EH (cell line): ENCODE measurements at regions not wholly inside any gene's neighbourhood (a gene's known extent, or its start where the extent isn't known, plus 50 kb on each side); places are given as distances from the start of the nearest gene placed in this dataset.
"Not testable (repeated sequence)": the region's sequence is repeated elsewhere in the genome, so short reads cannot be mapped to it uniquely, and the experiment has no call there.

Source experiments
- DNase-seq: peaks from one replicate; pipeline ENCODE4 v3.0.0-alpha.2; 2015; ENCODE audit warnings: low read depth

DNA sequence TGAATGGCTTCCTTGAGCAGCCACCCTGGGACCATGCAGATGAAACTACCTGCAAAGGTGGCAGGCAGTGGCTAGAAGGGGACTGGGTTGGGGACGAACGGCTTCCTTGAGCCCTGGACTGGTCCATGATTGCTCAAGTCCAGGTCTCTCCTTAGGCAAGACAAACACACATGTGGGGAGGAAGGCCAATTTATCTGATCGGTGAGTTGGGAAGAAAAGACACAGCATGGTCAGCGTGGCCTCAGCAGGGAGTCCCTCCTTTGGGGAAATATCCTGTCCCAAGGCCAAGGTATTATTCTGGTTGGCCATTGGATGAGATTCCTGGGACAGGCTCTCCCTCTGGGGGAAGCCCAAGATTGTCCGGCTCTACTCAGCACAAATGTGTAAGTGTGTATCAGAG is 116.3 kb upstream of the ERG start:
- DNase-seq = no peak

GRCh38 chr21:38619480-38619879 is 121.2 kb upstream of the ERG start:
- no peak for DNase-seq

- DNase-seq = no peak
Observed at GRCh38 chr21:38619992-38620479, 121.8 kb upstream of the ERG start.

DNA sequence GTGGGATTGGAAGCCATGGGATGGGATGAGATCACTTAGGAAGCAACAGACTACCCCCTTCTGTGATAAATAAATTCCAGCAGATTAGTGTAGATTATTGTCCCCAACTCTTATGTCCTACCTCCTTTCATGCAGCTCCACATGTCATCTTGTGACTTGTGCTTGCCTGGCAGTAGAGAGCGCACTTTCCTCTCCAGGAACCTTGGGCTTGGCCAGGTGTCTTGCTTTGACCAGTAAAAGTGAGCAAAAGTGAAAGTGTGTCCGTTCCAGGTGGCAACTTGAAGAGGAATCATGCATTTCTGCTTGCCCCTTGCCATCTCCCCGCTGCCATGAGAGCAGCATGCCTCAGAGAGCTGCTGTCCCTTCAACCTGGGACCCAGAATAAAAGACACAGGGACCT is 122.9 kb upstream of the ERG start:
- DNase-seq = no peak

GRCh38 chr21:38622081-38622826 is 124.0 kb upstream of the ERG start:
- no peak for DNase-seq

DNA sequence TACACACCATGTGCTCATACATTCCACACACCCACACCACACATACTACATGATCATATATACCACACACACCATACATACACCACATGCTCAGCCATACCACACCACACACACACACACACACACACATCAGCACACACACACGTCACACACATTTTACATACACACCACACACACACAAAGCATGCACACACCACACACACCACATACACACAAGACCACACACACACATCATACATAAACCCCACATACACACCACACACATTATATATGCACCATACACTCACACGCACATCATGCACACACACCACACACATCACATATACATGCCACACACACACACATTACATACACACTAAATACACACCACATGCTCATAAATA is 124.5 kb upstream of the ERG start:
- no peak for DNase-seq

DNA sequence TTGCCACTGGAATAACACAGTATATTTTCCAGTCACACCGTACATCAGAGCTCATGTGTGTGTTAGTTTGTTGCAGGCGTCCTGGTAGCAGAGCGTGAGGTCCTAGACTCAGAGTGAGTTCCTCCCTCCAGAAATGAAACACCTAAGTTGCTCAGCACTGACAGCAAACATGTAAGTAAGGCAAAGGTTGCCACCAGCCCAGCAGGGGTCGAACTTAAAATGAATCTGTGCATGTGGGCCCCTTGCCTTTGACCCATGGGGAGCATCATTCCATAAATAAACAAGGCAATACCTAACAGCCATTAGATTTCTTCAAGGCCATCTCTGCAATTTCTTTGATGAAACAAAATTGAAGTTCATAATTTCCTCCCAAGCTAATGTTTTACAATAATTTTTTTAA is 125.3 kb upstream of the ERG start:
- DNase-seq = no peak

GRCh38 chr21:38625000-38625399 is 126.7 kb upstream of the ERG start:
- no peak for DNase-seq

GRCh38 chr21:38626306-38626705 is 128.0 kb upstream of the ERG start:
- no peak for DNase-seq

DNA sequence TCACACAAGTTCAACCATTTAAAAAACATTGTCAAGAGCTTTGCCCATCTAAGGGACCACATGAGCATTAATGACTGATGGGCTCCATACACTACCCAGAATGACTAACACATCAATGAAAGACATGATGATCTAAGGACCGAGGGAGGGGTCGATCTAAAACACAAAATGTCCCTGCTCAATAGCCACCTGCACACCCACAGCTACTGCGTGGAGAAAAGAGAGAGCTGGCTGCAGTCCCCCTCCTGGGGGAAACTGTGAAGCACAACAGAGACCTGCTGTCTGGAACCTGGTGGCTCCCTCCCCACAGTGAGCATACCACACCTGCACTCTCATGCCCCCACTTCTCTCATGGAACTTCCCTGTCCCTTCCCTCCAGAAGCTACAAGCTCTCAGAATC is 130.1 kb upstream of the ERG start:
- DNase-seq = no peak

DNA sequence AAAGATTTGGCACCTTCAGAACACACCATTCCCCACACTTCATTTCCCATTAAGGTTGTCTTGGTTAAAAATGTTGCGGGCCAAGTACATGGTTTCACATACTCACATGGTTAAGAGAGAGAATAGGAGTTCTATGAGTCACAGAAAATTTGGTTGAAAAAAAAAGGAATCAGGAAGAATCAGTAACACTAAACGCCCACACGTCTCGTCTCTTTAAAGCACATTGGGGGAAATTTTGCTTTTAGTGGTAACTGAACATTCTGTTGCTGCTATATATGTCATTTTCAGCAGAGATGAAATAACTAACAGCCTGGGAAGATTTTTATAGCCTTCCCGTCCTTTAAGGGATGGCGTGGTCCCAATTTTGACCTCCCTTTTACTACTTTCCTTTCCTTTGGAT is 132.9 kb upstream of the ERG start:
- peak; percentile 44 for DNase-seq

DNA sequence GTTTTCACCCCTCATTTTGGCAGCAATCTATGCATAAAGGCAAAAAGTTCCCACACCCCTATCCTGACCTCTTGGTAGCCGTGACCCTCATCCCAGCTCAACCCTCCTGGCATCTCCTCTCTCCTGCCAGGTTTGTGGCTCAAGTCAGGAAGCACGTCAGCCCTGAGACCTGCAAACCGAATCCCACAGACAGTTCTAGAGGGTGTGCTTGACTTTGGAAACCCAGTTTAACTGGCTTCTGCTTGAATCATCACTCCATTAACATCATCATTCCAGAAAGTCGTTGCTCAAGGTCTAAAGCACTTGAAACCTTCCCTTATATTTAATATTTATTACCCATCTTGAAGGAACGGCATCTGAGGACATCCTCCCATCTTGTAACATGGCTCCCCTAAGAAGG is 133.4 kb upstream of the ERG start:
- DNase-seq = peak; percentile 37

GRCh38 chr21:38637161-38637560 is 138.9 kb upstream of the ERG start:
- no peak for DNase-seq

DNA sequence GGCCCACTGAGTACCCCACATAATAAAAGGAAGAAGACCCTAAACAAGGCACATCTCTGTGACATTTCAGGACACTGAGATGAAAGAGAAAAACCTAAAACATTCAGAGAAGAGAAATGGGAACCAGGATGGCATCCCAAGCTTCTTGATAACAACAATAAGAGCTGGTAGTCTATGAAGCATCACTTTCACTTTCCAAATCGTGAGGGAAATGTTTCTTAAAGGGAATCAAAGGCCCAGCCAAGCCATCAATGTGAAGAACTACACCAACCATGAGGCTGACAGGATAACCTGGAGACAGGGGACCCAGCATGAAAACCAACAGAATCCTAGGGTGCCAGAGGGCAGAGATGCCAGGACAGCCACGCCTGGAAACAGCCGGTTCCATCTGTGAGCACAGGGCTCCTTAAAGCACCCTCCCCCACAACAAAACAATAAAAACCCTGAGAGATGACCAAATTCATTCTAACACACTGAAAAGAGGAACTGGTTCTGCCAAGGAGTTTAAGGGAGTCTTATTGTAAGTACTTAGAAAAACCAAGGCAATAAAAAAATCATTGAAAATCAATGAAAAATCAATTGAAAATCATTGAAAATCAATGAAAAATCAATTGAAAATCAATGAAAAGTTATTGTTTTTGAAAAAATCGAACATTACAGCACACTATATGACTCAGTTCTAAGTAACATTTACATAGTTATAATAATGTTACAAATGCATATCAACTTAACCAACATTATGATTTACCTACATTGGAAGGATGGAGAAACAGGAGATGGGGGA is 141.5 kb upstream of the ERG start:
- no peak for DNase-seq

DNA sequence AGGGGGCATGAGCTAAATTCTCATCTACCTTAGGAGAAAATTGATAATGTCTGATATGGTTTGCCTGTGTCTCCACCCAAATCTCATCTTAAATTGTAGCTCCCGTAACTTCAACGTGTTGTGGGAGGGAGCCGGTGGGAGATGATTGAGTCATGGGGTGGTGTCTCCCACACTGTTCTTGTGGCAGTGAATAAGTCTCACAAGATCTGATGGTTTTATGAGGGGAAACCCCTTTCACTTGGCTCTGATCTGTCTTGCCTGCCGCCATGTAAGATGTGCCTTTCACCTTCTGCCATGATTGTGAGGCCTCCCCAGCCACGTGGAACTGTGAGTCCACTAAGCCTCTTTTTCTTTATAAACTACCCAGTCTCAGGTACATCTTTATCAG is 142.1 kb upstream of the ERG start:
- not testable (repeated sequence) for DNase-seq

- DNase-seq = no peak
Observed at GRCh38 chr21:38643404-38644023, 145.2 kb upstream of the ERG start.

DNA sequence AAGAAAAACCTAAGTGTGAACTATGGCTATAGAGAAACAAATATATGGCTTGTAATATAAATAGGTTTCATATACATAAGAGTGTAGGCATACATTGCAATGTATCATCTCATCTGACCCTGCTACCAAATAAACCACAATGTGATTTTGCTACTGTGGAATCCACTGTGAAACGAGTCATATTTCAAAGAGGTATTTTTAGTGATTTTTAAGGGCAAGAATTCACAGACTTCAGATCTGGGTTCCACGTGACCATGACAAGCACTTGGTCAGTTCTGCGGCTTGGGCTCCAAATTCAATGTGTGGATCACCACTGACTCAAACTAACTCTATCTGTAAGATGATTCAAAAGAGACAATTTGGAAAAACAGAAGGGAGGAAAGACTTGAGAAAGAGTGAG is 147.0 kb upstream of the ERG start:
- peak; percentile 89 for DNase-seq

- DNase-seq = peak; percentile 51
Observed at GRCh38 chr21:38646213-38646837, 148.0 kb upstream of the ERG start.

DNA sequence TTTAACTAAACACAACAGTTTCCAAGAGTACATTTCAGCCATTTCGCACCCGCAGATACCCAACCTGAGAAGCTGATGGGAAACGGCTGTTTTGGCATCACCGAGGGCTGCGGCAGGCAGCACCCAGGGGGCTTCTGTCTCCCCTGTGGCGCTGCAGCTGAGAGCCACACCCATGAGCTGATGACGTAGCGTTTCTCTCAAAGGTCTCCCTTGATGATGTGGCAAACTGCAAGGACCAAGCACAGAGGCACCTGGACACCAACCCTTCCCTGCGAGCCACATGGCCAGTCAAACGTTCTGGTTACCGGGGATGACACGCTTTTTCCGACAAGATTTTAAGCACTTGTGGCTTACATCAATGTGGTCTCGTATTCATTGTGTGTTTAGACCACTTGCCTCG is 150.8 kb upstream of the ERG start:
- no peak for DNase-seq

GRCh38 chr21:38651570-38651969 is 153.3 kb upstream of the ERG start:
- no peak for DNase-seq

DNA sequence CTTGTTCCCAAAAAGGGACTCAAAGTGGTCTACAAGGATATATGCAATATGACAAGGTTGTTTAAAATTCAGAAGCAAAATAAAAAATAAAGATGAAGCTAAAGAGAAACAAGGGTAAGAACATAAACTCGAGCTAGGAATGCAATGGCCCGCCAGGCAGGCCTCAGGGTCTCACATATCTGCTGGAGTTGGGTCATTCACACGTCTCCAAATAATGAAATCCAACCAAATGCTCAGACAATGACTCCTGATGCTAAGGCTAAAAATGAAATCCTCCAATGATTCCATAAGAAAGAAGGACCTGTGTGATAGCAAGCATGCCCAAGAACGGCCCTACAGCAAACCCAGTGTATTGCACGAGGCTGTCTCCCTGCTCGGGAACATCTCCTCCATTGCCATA is 153.3 kb upstream of the ETS2 start:
- no peak for DNase-seq

DNA sequence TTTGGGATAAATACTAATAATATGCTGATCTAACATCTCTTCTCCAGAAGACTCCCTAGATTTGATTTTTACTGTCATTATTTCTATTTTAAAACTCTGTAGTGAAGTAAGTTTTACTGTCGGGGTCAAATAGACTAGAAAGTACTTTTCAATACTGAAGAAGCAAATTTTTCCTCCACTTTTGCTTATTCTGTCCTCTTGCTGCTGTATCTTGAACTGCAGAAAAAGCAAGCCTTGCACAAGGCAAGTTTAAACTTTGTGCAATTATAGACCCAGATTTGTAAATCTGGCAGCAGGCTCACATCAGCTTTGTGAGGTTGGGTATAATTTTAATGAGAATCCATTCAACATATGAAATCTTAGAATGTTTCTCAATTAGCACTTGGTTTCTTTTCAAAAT is 151.1 kb upstream of the ETS2 start:
- no peak for DNase-seq

GRCh38 chr21:38658511-38658910 is 147.2 kb upstream of the ETS2 start:
- peak; percentile 29 for DNase-seq
